ENCODE measurements at regions not wholly inside any gene's neighbourhood (a gene's known extent, or its start where the extent isn't known, plus 50 kb on each side); places are given as distances from the start of the nearest gene placed in this dataset.

- H3K18ac ChIP-seq (ENCODE audit: insufficient read length, low read depth, low read length): no peak overlapping the region
- no peak overlapping the region for H2BK15ac ChIP-seq (ENCODE audit: low read depth, low read length)
- no peak overlapping the region for H3K4me2 ChIP-seq (ENCODE audit: insufficient read depth, insufficient read length, low read length)
- Mint-ChIP-seq H3K4me3 (no peak overlapping the region), H3K27me3 (ENCODE audit: low read depth) (no peaks in the 10 kb centered on the region; the same call in 1 of the 2 replicates), H3K9me3 (no peaks in the 10 kb centered on the region), H3K36me3 (ENCODE audit: insufficient read depth in 1 of 3, low read depth in 3 of 3) (no peaks in the 10 kb centered on the region), H3K27ac (peak overlapping the region in 1 of 3 experiments; percentile 16; a peak in 1 of 7 replicates), H3K4me1 (peaks cover 17 to 19% of the 10 kb centered on the region in 2 experiments)
- no peak overlapping the region for H2BK5ac ChIP-seq (ENCODE audit: insufficient read length, low read length)
- no peaks in the 10 kb centered on the region for H3K4me1 ChIP-seq (ENCODE audit: insufficient read depth, low read length)
- H3K79me2 ChIP-seq (ENCODE audit: insufficient read depth, low read length): no peaks in the 10 kb centered on the region
- no peak for TF ChIP-seq CTCF (conservative IDR thresholded peaks at IDR 0.05)
- H4K8ac ChIP-seq (replicated peaks; ENCODE audit: insufficient read length, low read depth, low read length): no peak overlapping the region
- no peak overlapping the region for H3K14ac ChIP-seq (ENCODE audit: insufficient read depth, low read length)
- no CpG with 5 or more reads among the region's 2 CpGs for WGBS (ENCODE audit: extremely low coverage, insufficient read length, low lambda C conversion rate)
- H3K23ac ChIP-seq (ENCODE audit: insufficient read length, low read depth, low read length): no peak overlapping the region
- no peaks in the 10 kb centered on the region for H3K23me2 ChIP-seq (ENCODE audit: insufficient read length, low read depth, low read length, poor library complexity, severe bottlenecking)
- no peaks in the 10 kb centered on the region for H3K9me3 ChIP-seq (ENCODE audit: control insufficient read depth, low read depth, low read length)
- H3K9ac ChIP-seq (ENCODE audit: extremely low read depth, insufficient read length, low read length): no peak overlapping the region
- no peak overlapping the region for H3K27ac ChIP-seq (ENCODE audit: insufficient read length, low read depth, low read length)
- H2AK5ac ChIP-seq (ENCODE audit: insufficient read length, low read length): no peak overlapping the region
- no peak overlapping the region for H4K5ac ChIP-seq (ENCODE audit: insufficient read length, low read depth, low read length)
- H3K27me3 ChIP-seq (ENCODE audit: insufficient read depth, low read length): no peaks in the 10 kb centered on the region
- H2BK12ac ChIP-seq (ENCODE audit: insufficient read length, low read depth, low read length): no peak overlapping the region
- H4K20me1 ChIP-seq (ENCODE audit: control insufficient read depth, insufficient read depth, insufficient read length): no peaks in the 10 kb centered on the region
- H3K56ac ChIP-seq (ENCODE audit: insufficient read length, low read depth, low read length): no peak overlapping the region
- no peak for DNase-seq
- H3K79me1 ChIP-seq (ENCODE audit: insufficient read depth, low read depth, low read length, poor library complexity, severe bottlenecking): no peaks in the 10 kb centered on the region
- H2BK120ac ChIP-seq (ENCODE audit: low read depth, low read length, poor library complexity, severe bottlenecking): no peak overlapping the region
- H3K4ac ChIP-seq (ENCODE audit: low read depth, low read length): no peak overlapping the region
- H4K91ac ChIP-seq (ENCODE audit: insufficient read length, low read depth, low read length): no peak overlapping the region
- no peak overlapping the region for H2AFZ ChIP-seq (ENCODE audit: low read length)
- no peak overlapping the region for H2BK20ac ChIP-seq (ENCODE audit: low read depth, low read length, poor library complexity, severe bottlenecking)
- H3T11ph ChIP-seq (ENCODE audit: low read length): no peak overlapping the region
These were observed 795.1 kb upstream of the CDH8 start for GRCh38 chr16:62831235-62831850.

Measured in H9 (cell line).